ENCODE measurements at regions not wholly inside any gene's neighbourhood (a gene's known extent, or its start where the extent isn't known, plus 50 kb on each side); places are given as distances from the start of the nearest gene placed in this dataset.

DNA sequence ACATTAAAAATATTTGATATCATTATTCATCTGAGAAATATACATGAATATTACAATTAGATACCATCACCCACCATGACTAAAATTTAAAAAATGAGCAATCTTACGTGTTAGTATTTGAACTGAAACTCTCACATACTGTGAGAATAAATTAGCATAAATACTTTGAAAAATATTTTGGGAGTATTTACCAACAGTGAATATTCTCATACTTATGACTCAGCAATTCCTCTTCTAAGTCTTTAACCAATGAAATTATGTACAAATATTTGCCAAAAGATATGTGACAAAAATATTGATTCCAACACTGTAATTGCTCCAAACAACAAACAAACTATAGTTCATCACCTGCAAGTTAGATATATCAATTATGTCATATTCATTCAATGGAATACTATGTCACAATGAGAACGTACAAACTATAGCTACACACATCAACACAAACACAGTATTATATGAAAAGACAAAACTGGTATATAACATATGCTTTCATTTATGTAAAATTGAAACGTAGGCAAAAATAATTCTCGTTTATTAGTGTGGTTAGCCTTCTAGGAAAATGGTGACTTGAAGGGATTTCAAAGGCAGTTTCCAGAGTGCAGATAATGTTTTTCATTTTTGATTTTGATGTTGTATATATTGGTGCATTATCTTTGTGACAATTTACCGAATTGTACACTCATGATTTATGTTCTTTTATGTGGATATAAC is 742.2 kb downstream of the SLC16A7 start:
- TF ChIP-seq, protein P1, sequence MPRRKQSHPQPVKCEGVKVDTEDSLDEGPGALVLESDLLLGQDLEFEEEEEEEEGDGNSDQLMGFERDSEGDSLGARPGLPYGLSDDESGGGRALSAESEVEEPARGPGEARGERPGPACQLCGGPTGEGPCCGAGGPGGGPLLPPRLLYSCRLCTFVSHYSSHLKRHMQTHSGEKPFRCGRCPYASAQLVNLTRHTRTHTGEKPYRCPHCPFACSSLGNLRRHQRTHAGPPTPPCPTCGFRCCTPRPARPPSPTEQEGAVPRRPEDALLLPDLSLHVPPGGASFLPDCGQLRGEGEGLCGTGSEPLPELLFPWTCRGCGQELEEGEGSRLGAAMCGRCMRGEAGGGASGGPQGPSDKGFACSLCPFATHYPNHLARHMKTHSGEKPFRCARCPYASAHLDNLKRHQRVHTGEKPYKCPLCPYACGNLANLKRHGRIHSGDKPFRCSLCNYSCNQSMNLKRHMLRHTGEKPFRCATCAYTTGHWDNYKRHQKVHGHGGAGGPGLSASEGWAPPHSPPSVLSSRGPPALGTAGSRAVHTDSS (tag by site-specific recombination; IDR thresholded peaks at IDR 0.05): no peak
- TF ChIP-seq CTCF (tag by site-specific recombination; IDR thresholded peaks at IDR 0.05): no peak

Data from HEK293 (cell line).